ENCODE measurements at regions not wholly inside any gene's neighbourhood (a gene's known extent, or its start where the extent isn't known, plus 50 kb on each side); places are given as distances from the start of the nearest gene placed in this dataset.
"Not testable (repeated sequence)": the region's sequence is repeated elsewhere in the genome, so short reads cannot be mapped to it uniquely, and the experiment has no call there.

GRCh38 chr6:169365567-169366257, 112.1 kb upstream of the THBS2 start:
- Mint-ChIP-seq H3K36me3 (no peaks in the 10 kb centered on the region), H3K27ac (no peak overlapping the region), H3K4me1 (no peaks in the 10 kb centered on the region), H3K4me3 (no peak overlapping the region), H3K9me3 (no peaks in the 10 kb centered on the region)
- DNase-seq (ENCODE audit: low spot score in 2 of 2) = no peak
- ATAC-seq = no peak

GRCh38 chr6:169363590-169363989, 109.9 kb upstream of the THBS2 start:
- Mint-ChIP-seq H3K9me3 (no peaks in the 10 kb centered on the region), H3K36me3 (no peaks in the 10 kb centered on the region), H3K27ac (no peak overlapping the region), H3K4me3 (no peak overlapping the region), H3K4me1 (no peaks in the 10 kb centered on the region)
- ATAC-seq (no peak), DNase-seq (ENCODE audit: low spot score in 2 of 2) (no peak)

GRCh38 chr6:169362501-169363121, 109.0 kb upstream of the THBS2 start:
- ATAC-seq = no peak

GRCh38 chr6:169355001-169355400, 101.4 kb upstream of the THBS2 start:
- H3K27ac Mint-ChIP-seq; DNase-seq (ENCODE audit: low spot score in 2 of 2); H3K4me1 Mint-ChIP-seq; H3K4me3 Mint-ChIP-seq; H3K36me3 Mint-ChIP-seq; H3K9me3 Mint-ChIP-seq; ATAC-seq: not testable (repeated sequence)

More at GRCh38 chr6:169362501-169363121, 109.0 kb upstream of the THBS2 start:
- H3K9me3 Mint-ChIP-seq = no peaks in the 10 kb centered on the region
- H3K4me3 Mint-ChIP-seq = no peak overlapping the region
- DNase-seq (ENCODE audit: low spot score in 2 of 2) = no peak
- H3K4me1 Mint-ChIP-seq = no peaks in the 10 kb centered on the region
- no peaks in the 10 kb centered on the region for H3K36me3 Mint-ChIP-seq
- H3K27ac Mint-ChIP-seq = no peak overlapping the region

GRCh38 chr6:169345146-169345545, 91.5 kb upstream of the THBS2 start:
- H3K4me1 Mint-ChIP-seq = no peaks in the 10 kb centered on the region
- H3K36me3 Mint-ChIP-seq = no peaks in the 10 kb centered on the region
- ATAC-seq = no peak
- no peak overlapping the region for H3K27ac Mint-ChIP-seq
- no peak overlapping the region for H3K4me3 Mint-ChIP-seq
- no peak for DNase-seq (ENCODE audit: low spot score in 2 of 2)
- H3K9me3 Mint-ChIP-seq = peaks cover 3% of the 10 kb centered on the region

- ATAC-seq (no peak), DNase-seq (ENCODE audit: low spot score in 2 of 2) (no peak)
- Mint-ChIP-seq H3K9me3 (peaks cover 3% of the 10 kb centered on the region), H3K4me3 (no peak overlapping the region), H3K27ac (no peak overlapping the region), H3K36me3 (no peaks in the 10 kb centered on the region), H3K4me1 (no peaks in the 10 kb centered on the region)
Measured at GRCh38 chr6:169344750-169345065, 91.1 kb upstream of the THBS2 start.

GRCh38 chr6:169343886-169344749, 90.5 kb upstream of the THBS2 start:
- DNase-seq (ENCODE audit: low spot score in 2 of 2) = no peak
- Mint-ChIP-seq H3K9me3 (no peaks in the 10 kb centered on the region), H3K27ac (no peak overlapping the region), H3K4me1 (no peaks in the 10 kb centered on the region), H3K4me3 (no peak overlapping the region), H3K36me3 (no peaks in the 10 kb centered on the region)
- no peak for ATAC-seq

GRCh38 chr6:169342710-169343109, 89.1 kb upstream of the THBS2 start:
- H3K4me1 Mint-ChIP-seq = no peaks in the 10 kb centered on the region
- no peaks in the 10 kb centered on the region for H3K36me3 Mint-ChIP-seq
- ATAC-seq (no peak), DNase-seq (ENCODE audit: low spot score in 2 of 2) (no peak)
- no peak overlapping the region for H3K4me3 Mint-ChIP-seq
- no peak overlapping the region for H3K27ac Mint-ChIP-seq
- H3K9me3 Mint-ChIP-seq = no peaks in the 10 kb centered on the region

- H3K4me1 Mint-ChIP-seq = no peaks in the 10 kb centered on the region
- no peak overlapping the region for H3K4me3 Mint-ChIP-seq
- H3K36me3 Mint-ChIP-seq = no peaks in the 10 kb centered on the region
- H3K27ac Mint-ChIP-seq = no peak overlapping the region
- DNase-seq (ENCODE audit: low spot score in 2 of 2) (no peak), ATAC-seq (no peak)
- H3K9me3 Mint-ChIP-seq = no peaks in the 10 kb centered on the region
Measured at GRCh38 chr6:169341706-169342105, 88.1 kb upstream of the THBS2 start.

- H3K36me3 Mint-ChIP-seq = no peaks in the 10 kb centered on the region
- H3K4me1 Mint-ChIP-seq = no peaks in the 10 kb centered on the region
- H3K27ac Mint-ChIP-seq = no peak overlapping the region
- no peak overlapping the region for H3K4me3 Mint-ChIP-seq
- no peaks in the 10 kb centered on the region for H3K9me3 Mint-ChIP-seq
- ATAC-seq (no peak), DNase-seq (ENCODE audit: low spot score in 2 of 2) (no peak)
Measured at GRCh38 chr6:169341065-169341464, 87.4 kb upstream of the THBS2 start.

GRCh38 chr6:169340395-169340794, 86.7 kb upstream of the THBS2 start:
- no peaks in the 10 kb centered on the region for H3K36me3 Mint-ChIP-seq
- ATAC-seq (no peak), DNase-seq (ENCODE audit: low spot score in 2 of 2) (no peak)
- H3K27ac Mint-ChIP-seq = no peak overlapping the region
- H3K9me3 Mint-ChIP-seq = no peaks in the 10 kb centered on the region
- no peak overlapping the region for H3K4me3 Mint-ChIP-seq
- no peaks in the 10 kb centered on the region for H3K4me1 Mint-ChIP-seq

GRCh38 chr6:169339731-169340309, 86.2 kb upstream of the THBS2 start:
- Mint-ChIP-seq H3K4me1 (no peaks in the 10 kb centered on the region), H3K36me3 (no peaks in the 10 kb centered on the region), H3K4me3 (no peak overlapping the region), H3K27ac (no peak overlapping the region), H3K9me3 (no peaks in the 10 kb centered on the region)
- ATAC-seq (no peak), DNase-seq (ENCODE audit: low spot score in 2 of 2) (no peak)

- ATAC-seq (no peak), DNase-seq (ENCODE audit: low spot score in 2 of 2) (no peak)
- H3K4me3 Mint-ChIP-seq = no peak overlapping the region
- no peak overlapping the region for H3K27ac Mint-ChIP-seq
- no peaks in the 10 kb centered on the region for H3K9me3 Mint-ChIP-seq
- no peaks in the 10 kb centered on the region for H3K4me1 Mint-ChIP-seq
- H3K36me3 Mint-ChIP-seq = no peaks in the 10 kb centered on the region
Measured at GRCh38 chr6:169339025-169339424, 85.4 kb upstream of the THBS2 start.

- Mint-ChIP-seq H3K4me1 (no peaks in the 10 kb centered on the region), H3K27ac (no peak overlapping the region), H3K9me3 (no peaks in the 10 kb centered on the region), H3K36me3 (no peaks in the 10 kb centered on the region), H3K4me3 (no peak overlapping the region)
- DNase-seq (ENCODE audit: low spot score in 2 of 2) (no peak), ATAC-seq (no peak)
Measured at GRCh38 chr6:169337886-169338445, 84.3 kb upstream of the THBS2 start.

GRCh38 chr6:169335301-169335700, 81.7 kb upstream of the THBS2 start:
- Mint-ChIP-seq H3K36me3 (no peaks in the 10 kb centered on the region), H3K4me3 (no peak overlapping the region), H3K9me3 (no peaks in the 10 kb centered on the region), H3K4me1 (no peaks in the 10 kb centered on the region), H3K27ac (no peak overlapping the region)
- no peak for DNase-seq (ENCODE audit: low spot score in 2 of 2)
- ATAC-seq = no peak
